Neural progenitor cell (in vitro differentiated cells): ENCODE measurements at regions not wholly inside any gene's neighbourhood (a gene's known extent, or its start where the extent isn't known, plus 50 kb on each side); places are given as distances from the start of the nearest gene placed in this dataset.

Experiments used
- DNase-seq: peaks from one replicate; pipeline ENCODE4 v3.0.0-alpha.2; 2016; ENCODE audit warnings: low spot score
- H2AFZ ChIP-seq: fragments of 200-600 bp; sonication (generic); replicated peaks from 2 replicates; pipeline ENCODE4 v1.6.1; 2016; ENCODE audit warnings: antibody characterized with exemption
- H3F3A ChIP-seq: fragments of 200-600 bp; sonication (generic); 2 replicates; pipeline ENCODE4 v1.6.1; 2016; ENCODE audit warnings: antibody characterized with exemption, low read depth
- H3K27ac ChIP-seq: fragments of 200-600 bp; sonication (generic); 2 replicates; pipeline ENCODE4 v1.5.1; 2016; ENCODE audit warnings: mild to moderate bottlenecking
- H3K27me3 ChIP-seq: fragments of 200-600 bp; sonication (generic); 2 replicates; pipeline ENCODE4 v1.6.1; 2016; ENCODE audit warnings: mild to moderate bottlenecking, moderate library complexity
- H3K36me3 ChIP-seq: fragments of 200-600 bp; sonication (generic); 2 replicates; pipeline ENCODE4 v1.5.1; 2016
- H3K4me1 ChIP-seq: fragments of 200-600 bp; sonication (generic); 2 replicates; pipeline ENCODE4 v1.6.1; 2016; ENCODE audit warnings: mixed run types
- H3K4me2 ChIP-seq: fragments of 200-600 bp; sonication (generic); 2 replicates; pipeline ENCODE4 v1.6.1; 2016
- H3K4me3 ChIP-seq: fragments of 200-600 bp; sonication (generic); 2 replicates; pipeline ENCODE4 v1.5.1; 2016
- H3K79me2 ChIP-seq: fragments of 200-600 bp; sonication (generic); 2 replicates; pipeline ENCODE4 v1.6.1; 2016; ENCODE audit warnings: low read depth
- H3K9ac ChIP-seq: fragments of 200-600 bp; sonication (generic); 2 replicates; pipeline ENCODE4 v1.6.1; 2016
- H3K9me3 ChIP-seq: fragments of 200-600 bp; sonication (generic); 2 replicates; pipeline ENCODE4 v1.5.1; 2016; ENCODE audit warnings: low read depth
- H4K20me1 ChIP-seq: fragments of 200-600 bp; sonication (generic); 2 replicates; pipeline ENCODE4 v1.6.1; 2016; ENCODE audit warnings: low read depth
- H3K27ac Mint-ChIP-seq: 3 replicates; pipeline ENCODE4 v1.8.0; 2021; ENCODE audit warnings: mixed read lengths
- H3K27me3 Mint-ChIP-seq: 2 replicates; pipeline ENCODE4 v1.8.0; 2022; ENCODE audit warnings: low read depth, mild to moderate bottlenecking, inconsistent platforms, moderate library complexity, mixed read lengths; ENCODE audit not compliant: insufficient read depth
- H3K36me3 Mint-ChIP-seq: 3 replicates; pipeline ENCODE4 v1.8.0; 2021; ENCODE audit warnings: mixed read lengths
- H3K4me1 Mint-ChIP-seq: 3 replicates; pipeline ENCODE4 v1.8.0; 2021; ENCODE audit warnings: mixed read lengths
- H3K4me3 Mint-ChIP-seq: 3 replicates; pipeline ENCODE4 v1.8.0; 2021; ENCODE audit warnings: mild to moderate bottlenecking, moderate library complexity, mixed read lengths
- H3K9me3 Mint-ChIP-seq: 3 replicates; pipeline ENCODE4 v1.8.0; 2020; ENCODE audit warnings: mixed read lengths
- EZH2 ChIP-seq: fragments of 200-600 bp; sonication (generic); IDR thresholded peaks from 2 replicates; pipeline ENCODE4 v1.6.1; 2017; ENCODE audit warnings: antibody characterized with exemption, mild to moderate bottlenecking, moderate library complexity
- EZH2phosphoT487 ChIP-seq: fragments of 200-600 bp; sonication (generic); IDR thresholded peaks from 2 replicates; pipeline ENCODE4 v1.6.1; 2017; ENCODE audit warnings: antibody characterized with exemption
- TF ChIP-seq, protein P1 (sequence below): fragments of 200-600 bp; sonication (generic); IDR thresholded peaks from 2 replicates; pipeline ENCODE4 v1.5.1; 2017; ENCODE audit warnings: antibody characterized with exemption, mild to moderate bottlenecking

DNA sequence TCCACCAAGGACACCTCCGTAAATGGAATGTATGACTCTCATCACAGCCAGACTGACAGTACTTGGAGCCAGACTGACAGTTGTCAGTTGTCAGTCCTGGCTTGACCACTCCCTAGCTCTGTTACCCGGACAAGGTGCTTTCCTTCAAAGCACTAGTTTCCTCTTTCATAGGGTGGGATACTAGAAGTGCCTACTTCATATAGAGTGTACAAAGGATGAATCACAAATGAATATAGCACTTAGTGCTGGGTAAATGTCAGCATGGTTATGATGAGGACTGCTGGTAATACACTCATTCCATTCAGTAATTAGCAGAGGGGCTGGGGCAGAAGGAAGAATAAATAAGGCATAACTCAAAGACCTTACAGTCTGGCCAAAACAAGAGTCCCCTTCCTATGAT is 91.4 kb downstream of the ARL4C start:
- Histone ChIP-seq H4K20me1 (no peaks in the 10 kb centered on the region), H3K27ac (no peak overlapping the region), H3K4me3 (no peak overlapping the region), H3K79me2 (no peaks in the 10 kb centered on the region), H3K9ac (no peak overlapping the region), H3K36me3 (no peaks in the 10 kb centered on the region), H3K27me3 (no peaks in the 10 kb centered on the region), H3K4me1 (peaks cover 17% of the 10 kb centered on the region), H3K9me3 (no peaks in the 10 kb centered on the region), H3K4me2 (no peak overlapping the region), H2AFZ (no peak overlapping the region), H3F3A (peaks cover 11% of the 10 kb centered on the region)
- peaks cover 4% of the 10 kb centered on the region for H3K9me3 Mint-ChIP-seq
- peaks cover 4% of the 10 kb centered on the region for H3K27me3 Mint-ChIP-seq
- no peak overlapping the region for H3K27ac Mint-ChIP-seq
- TF ChIP-seq EZH2 (no peak), EZH2phosphoT487 (no peak)
- TF ChIP-seq, protein P1, sequence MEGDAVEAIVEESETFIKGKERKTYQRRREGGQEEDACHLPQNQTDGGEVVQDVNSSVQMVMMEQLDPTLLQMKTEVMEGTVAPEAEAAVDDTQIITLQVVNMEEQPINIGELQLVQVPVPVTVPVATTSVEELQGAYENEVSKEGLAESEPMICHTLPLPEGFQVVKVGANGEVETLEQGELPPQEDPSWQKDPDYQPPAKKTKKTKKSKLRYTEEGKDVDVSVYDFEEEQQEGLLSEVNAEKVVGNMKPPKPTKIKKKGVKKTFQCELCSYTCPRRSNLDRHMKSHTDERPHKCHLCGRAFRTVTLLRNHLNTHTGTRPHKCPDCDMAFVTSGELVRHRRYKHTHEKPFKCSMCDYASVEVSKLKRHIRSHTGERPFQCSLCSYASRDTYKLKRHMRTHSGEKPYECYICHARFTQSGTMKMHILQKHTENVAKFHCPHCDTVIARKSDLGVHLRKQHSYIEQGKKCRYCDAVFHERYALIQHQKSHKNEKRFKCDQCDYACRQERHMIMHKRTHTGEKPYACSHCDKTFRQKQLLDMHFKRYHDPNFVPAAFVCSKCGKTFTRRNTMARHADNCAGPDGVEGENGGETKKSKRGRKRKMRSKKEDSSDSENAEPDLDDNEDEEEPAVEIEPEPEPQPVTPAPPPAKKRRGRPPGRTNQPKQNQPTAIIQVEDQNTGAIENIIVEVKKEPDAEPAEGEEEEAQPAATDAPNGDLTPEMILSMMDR, result no peak
- H3K4me3 Mint-ChIP-seq, result no peak overlapping the region
- H3K36me3 Mint-ChIP-seq, result no peaks in the 10 kb centered on the region
- no peak for DNase-seq
- H3K4me1 Mint-ChIP-seq, result peaks cover 39% of the 10 kb centered on the region

DNA sequence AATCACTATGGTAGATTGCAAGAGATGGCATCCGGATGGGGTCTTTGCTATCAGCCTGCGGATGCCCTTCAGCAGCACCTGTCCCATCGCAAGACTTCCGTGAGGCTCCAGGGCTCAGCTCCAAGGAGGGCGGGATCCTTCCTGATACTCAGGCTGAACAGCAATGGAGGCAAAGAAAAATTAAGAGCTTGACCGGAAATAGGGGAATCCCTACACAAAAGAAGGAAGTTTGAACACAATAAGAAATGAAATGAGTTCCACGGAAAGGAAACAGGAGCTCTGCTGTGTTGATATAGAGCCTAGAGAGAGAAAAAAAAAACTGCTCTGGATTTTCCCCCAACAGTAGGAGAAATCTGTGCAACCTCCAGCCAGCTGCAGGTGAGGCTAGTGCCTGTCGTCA is 91.9 kb downstream of the ARL4C start:
- Histone ChIP-seq H3K9me3 (no peaks in the 10 kb centered on the region), H3K79me2 (no peaks in the 10 kb centered on the region), H3K27ac (no peak overlapping the region), H3F3A (peaks cover 6% of the 10 kb centered on the region), H4K20me1 (no peaks in the 10 kb centered on the region), H3K4me2 (no peak overlapping the region), H3K4me1 (peaks cover 12% of the 10 kb centered on the region), H2AFZ (no peak overlapping the region), H3K27me3 (no peaks in the 10 kb centered on the region), H3K36me3 (no peaks in the 10 kb centered on the region), H3K9ac (no peak overlapping the region), H3K4me3 (no peak overlapping the region)
- TF ChIP-seq, protein P1, result no peak
- no peak for TF ChIP-seq EZH2
- no peak for TF ChIP-seq EZH2phosphoT487
- no peaks in the 10 kb centered on the region for H3K36me3 Mint-ChIP-seq
- H3K4me1 Mint-ChIP-seq, result peaks cover 34% of the 10 kb centered on the region
- H3K4me3 Mint-ChIP-seq, result no peak overlapping the region
- no peak for DNase-seq
- H3K9me3 Mint-ChIP-seq, result peaks cover 6% of the 10 kb centered on the region
- no peak overlapping the region for H3K27ac Mint-ChIP-seq
- peaks cover 4% of the 10 kb centered on the region for H3K27me3 Mint-ChIP-seq

DNA sequence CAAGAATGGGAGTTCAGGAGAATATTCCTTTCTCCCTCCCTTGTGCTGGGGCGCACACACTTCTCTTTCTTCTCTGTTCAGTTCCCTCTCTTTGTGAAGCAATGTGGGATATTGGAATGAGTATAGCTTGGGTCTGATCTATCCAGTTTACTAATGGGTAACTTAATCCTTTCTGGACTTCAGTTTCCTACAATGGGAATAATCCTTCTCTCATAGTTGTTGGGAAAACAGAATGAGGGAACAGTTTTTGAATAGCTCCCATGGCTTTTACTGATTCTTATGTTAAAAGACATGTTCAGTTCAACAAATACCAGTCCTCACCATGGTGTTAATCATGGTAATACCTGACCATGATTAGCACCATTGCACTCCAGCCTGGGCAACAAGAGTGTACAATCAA is 93.1 kb downstream of the ARL4C start:
- H3K4me3 ChIP-seq, result no peak overlapping the region
- peaks cover 7% of the 10 kb centered on the region for H3K4me1 ChIP-seq
- no peaks in the 10 kb centered on the region for H3F3A ChIP-seq
- no peak overlapping the region for H3K27ac ChIP-seq
- no peak overlapping the region for H3K27ac Mint-ChIP-seq
- H3K27me3 ChIP-seq, result no peaks in the 10 kb centered on the region
- no peak for DNase-seq
- H3K9me3 ChIP-seq, result no peaks in the 10 kb centered on the region
- no peaks in the 10 kb centered on the region for H4K20me1 ChIP-seq
- H3K9me3 Mint-ChIP-seq, result peaks cover 7% of the 10 kb centered on the region
- H3K36me3 ChIP-seq, result no peaks in the 10 kb centered on the region
- TF ChIP-seq, protein P1, result no peak
- no peak for TF ChIP-seq EZH2
- no peak overlapping the region for H3K4me2 ChIP-seq
- no peaks in the 10 kb centered on the region for H3K36me3 Mint-ChIP-seq
- H3K4me3 Mint-ChIP-seq, result no peak overlapping the region
- H2AFZ ChIP-seq, result no peak overlapping the region
- no peaks in the 10 kb centered on the region for H3K79me2 ChIP-seq
- peaks cover 6% of the 10 kb centered on the region for H3K27me3 Mint-ChIP-seq
- peaks cover 31% of the 10 kb centered on the region for H3K4me1 Mint-ChIP-seq
- H3K9ac ChIP-seq, result no peak overlapping the region

DNA sequence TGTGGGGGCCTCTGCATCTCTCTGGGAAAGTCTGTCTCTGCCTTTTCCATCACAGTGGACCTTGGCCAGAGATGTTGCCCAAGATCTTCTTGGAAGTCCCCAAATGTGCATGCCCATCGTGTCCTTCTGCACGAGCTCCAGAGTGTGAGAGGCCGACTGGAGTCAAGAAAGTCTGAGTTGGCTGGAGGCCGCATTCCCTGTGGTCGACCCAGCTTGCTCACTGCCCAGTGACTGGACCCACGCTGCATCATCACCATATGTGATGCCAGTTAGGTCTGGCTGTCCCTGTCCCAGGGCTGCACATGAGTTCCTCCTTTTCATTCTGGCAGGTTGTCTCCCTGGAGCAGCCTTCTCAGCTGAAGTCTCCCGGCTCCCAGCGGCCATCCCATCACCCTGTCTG is 93.8 kb downstream of the ARL4C start:
- TF ChIP-seq EZH2, result no peak
- TF ChIP-seq EZH2phosphoT487, result no peak
- TF ChIP-seq, protein P1, result no peak
- Histone ChIP-seq H3F3A (no peaks in the 10 kb centered on the region), H3K9ac (no peak overlapping the region), H2AFZ (no peak overlapping the region), H3K4me3 (no peak overlapping the region), H3K27ac (no peak overlapping the region), H3K4me2 (no peak overlapping the region), H3K36me3 (no peaks in the 10 kb centered on the region), H3K9me3 (no peaks in the 10 kb centered on the region), H3K79me2 (no peaks in the 10 kb centered on the region), H4K20me1 (no peaks in the 10 kb centered on the region), H3K27me3 (no peaks in the 10 kb centered on the region), H3K4me1 (peaks cover 7% of the 10 kb centered on the region)
- H3K27me3 Mint-ChIP-seq, result peaks cover 6% of the 10 kb centered on the region
- peaks cover 7% of the 10 kb centered on the region for H3K9me3 Mint-ChIP-seq
- no peak for DNase-seq
- H3K36me3 Mint-ChIP-seq, result no peaks in the 10 kb centered on the region
- H3K4me3 Mint-ChIP-seq, result no peak overlapping the region
- H3K27ac Mint-ChIP-seq, result no peak overlapping the region
- H3K4me1 Mint-ChIP-seq, result peaks cover 31% of the 10 kb centered on the region
